ENCODE measurements at regions not wholly inside any gene's neighbourhood (a gene's known extent, or its start where the extent isn't known, plus 50 kb on each side); places are given as distances from the start of the nearest gene placed in this dataset.
"Not testable (repeated sequence)": the region's sequence is repeated elsewhere in the genome, so short reads cannot be mapped to it uniquely, and the experiment has no call there.

- DNase-seq: no peak
- Histone ChIP-seq H3K36me3 (no peaks in the 10 kb centered on the region), H3K4me3 (ENCODE audit: low read depth, low read length) (no peak overlapping the region), H3K27ac (no peak overlapping the region), H3K27me3 (ENCODE audit: insufficient read depth, low read depth, severe bottlenecking) (peaks cover 10% of the 10 kb centered on the region), H3K9me3 (ENCODE audit: severe bottlenecking) (no peaks in the 10 kb centered on the region)
- TF ChIP-seq CTCF (IDR thresholded peaks at IDR 0.05; ENCODE audit: low read depth, low read length): no peak
Measured at GRCh38 chr12:115374480-115375185, 690.7 kb upstream of the TBX3 start.

GRCh38 chr12:115371711-115372110, 687.7 kb upstream of the TBX3 start:
- Histone ChIP-seq H3K27me3 (ENCODE audit: insufficient read depth, low read depth, severe bottlenecking) (peaks cover 7% of the 10 kb centered on the region), H3K27ac (no peak overlapping the region), H3K9me3 (ENCODE audit: severe bottlenecking) (no peaks in the 10 kb centered on the region), H3K36me3 (no peaks in the 10 kb centered on the region), H3K4me3 (ENCODE audit: low read depth, low read length) (no peak overlapping the region)
- no peak for DNase-seq
- no peak for TF ChIP-seq CTCF (IDR thresholded peaks at IDR 0.05; ENCODE audit: low read depth, low read length)

GRCh38 chr12:115370650-115371049, 686.7 kb upstream of the TBX3 start:
- H3K36me3 ChIP-seq: no peaks in the 10 kb centered on the region
- no peak overlapping the region for H3K27ac ChIP-seq
- DNase-seq: peak; percentile 14
- no peak for TF ChIP-seq CTCF (IDR thresholded peaks at IDR 0.05; ENCODE audit: low read depth, low read length)
- peaks cover 7% of the 10 kb centered on the region for H3K27me3 ChIP-seq (ENCODE audit: insufficient read depth, low read depth, severe bottlenecking)
- no peaks in the 10 kb centered on the region for H3K9me3 ChIP-seq (ENCODE audit: severe bottlenecking)
- no peak overlapping the region for H3K4me3 ChIP-seq (ENCODE audit: low read depth, low read length)

- no peaks in the 10 kb centered on the region for H3K36me3 ChIP-seq
- no peaks in the 10 kb centered on the region for H3K9me3 ChIP-seq (ENCODE audit: severe bottlenecking)
- peaks cover 7% of the 10 kb centered on the region for H3K27me3 ChIP-seq (ENCODE audit: insufficient read depth, low read depth, severe bottlenecking)
- no peak for DNase-seq
- no peak for TF ChIP-seq CTCF (IDR thresholded peaks at IDR 0.05; ENCODE audit: low read depth, low read length)
- H3K27ac ChIP-seq: no peak overlapping the region
- no peak overlapping the region for H3K4me3 ChIP-seq (ENCODE audit: low read depth, low read length)
Measured at GRCh38 chr12:115370207-115370606, 686.2 kb upstream of the TBX3 start.

- peaks cover 11% of the 10 kb centered on the region for H3K27me3 ChIP-seq (ENCODE audit: insufficient read depth, low read depth, severe bottlenecking)
- H3K4me3 ChIP-seq (ENCODE audit: low read depth, low read length); H3K36me3 ChIP-seq; H3K27ac ChIP-seq; H3K9me3 ChIP-seq (ENCODE audit: severe bottlenecking); DNase-seq: not testable (repeated sequence)
Measured at GRCh38 chr12:115366277-115366676, 682.3 kb upstream of the TBX3 start.

- not testable (repeated sequence) for H3K36me3 ChIP-seq; H3K9me3 ChIP-seq (ENCODE audit: severe bottlenecking); DNase-seq; H3K4me3 ChIP-seq (ENCODE audit: low read depth, low read length); H3K27me3 ChIP-seq (ENCODE audit: insufficient read depth, low read depth, severe bottlenecking); H3K27ac ChIP-seq
Measured at GRCh38 chr12:115365765-115366164, 681.8 kb upstream of the TBX3 start.

GRCh38 chr12:115364921-115365320, 680.9 kb upstream of the TBX3 start:
- no peak for DNase-seq
- Histone ChIP-seq H3K27ac (no peak overlapping the region), H3K9me3 (ENCODE audit: severe bottlenecking) (no peaks in the 10 kb centered on the region), H3K4me3 (ENCODE audit: low read depth, low read length) (no peak overlapping the region), H3K27me3 (ENCODE audit: insufficient read depth, low read depth, severe bottlenecking) (peaks cover 7% of the 10 kb centered on the region), H3K36me3 (no peaks in the 10 kb centered on the region)
- no peak for TF ChIP-seq CTCF (IDR thresholded peaks at IDR 0.05; ENCODE audit: low read depth, low read length)

Measured in WERI-Rb-1 (cell line).